ENCODE measurements at regions not wholly inside any gene's neighbourhood (a gene's known extent, or its start where the extent isn't known, plus 50 kb on each side); places are given as distances from the start of the nearest gene placed in this dataset.

- TF ChIP-seq, protein P1, sequence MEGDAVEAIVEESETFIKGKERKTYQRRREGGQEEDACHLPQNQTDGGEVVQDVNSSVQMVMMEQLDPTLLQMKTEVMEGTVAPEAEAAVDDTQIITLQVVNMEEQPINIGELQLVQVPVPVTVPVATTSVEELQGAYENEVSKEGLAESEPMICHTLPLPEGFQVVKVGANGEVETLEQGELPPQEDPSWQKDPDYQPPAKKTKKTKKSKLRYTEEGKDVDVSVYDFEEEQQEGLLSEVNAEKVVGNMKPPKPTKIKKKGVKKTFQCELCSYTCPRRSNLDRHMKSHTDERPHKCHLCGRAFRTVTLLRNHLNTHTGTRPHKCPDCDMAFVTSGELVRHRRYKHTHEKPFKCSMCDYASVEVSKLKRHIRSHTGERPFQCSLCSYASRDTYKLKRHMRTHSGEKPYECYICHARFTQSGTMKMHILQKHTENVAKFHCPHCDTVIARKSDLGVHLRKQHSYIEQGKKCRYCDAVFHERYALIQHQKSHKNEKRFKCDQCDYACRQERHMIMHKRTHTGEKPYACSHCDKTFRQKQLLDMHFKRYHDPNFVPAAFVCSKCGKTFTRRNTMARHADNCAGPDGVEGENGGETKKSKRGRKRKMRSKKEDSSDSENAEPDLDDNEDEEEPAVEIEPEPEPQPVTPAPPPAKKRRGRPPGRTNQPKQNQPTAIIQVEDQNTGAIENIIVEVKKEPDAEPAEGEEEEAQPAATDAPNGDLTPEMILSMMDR (conservative IDR thresholded peaks at IDR 0.05; ENCODE audit: low read depth, low read length), result no peak
- H3K4me3 ChIP-seq (ENCODE audit: low read depth, low read length), result no peak overlapping the region
- DNase-seq (ENCODE audit: low read depth), result no peak
Observed at GRCh38 chr16:77617553-77617952, 104.8 kb upstream of the NUDT7 start.

DNA sequence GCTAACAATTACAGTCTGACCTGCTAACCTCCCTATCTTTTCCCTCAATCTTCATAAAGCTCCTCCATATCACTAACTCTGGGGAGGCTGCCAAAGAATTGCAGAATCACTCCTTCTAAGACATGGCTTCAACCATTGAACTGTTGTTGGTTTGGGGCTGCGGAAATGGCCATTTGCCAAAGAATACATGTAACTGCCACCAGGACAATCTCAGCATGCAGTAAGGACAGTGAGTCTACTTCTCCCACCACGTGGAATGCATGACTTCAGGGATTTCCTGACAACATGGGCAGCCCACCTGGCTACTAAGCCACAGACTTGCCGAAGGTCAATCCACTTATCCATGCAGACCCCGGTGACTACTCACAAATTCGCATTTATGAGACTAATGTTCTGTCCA lies 104.3 kb upstream of the NUDT7 start:
- H3K4me3 ChIP-seq (ENCODE audit: low read depth, low read length), result no peak overlapping the region
- no peak for DNase-seq (ENCODE audit: low read depth)
- TF ChIP-seq, protein P1 (conservative IDR thresholded peaks at IDR 0.05; ENCODE audit: low read depth, low read length), result no peak

GRCh38 chr16:77618951-77619350 lies 103.4 kb upstream of the NUDT7 start:
- H3K4me3 ChIP-seq (ENCODE audit: low read depth, low read length), result no peak overlapping the region
- TF ChIP-seq, protein P1 (conservative IDR thresholded peaks at IDR 0.05; ENCODE audit: low read depth, low read length), result no peak
- DNase-seq (ENCODE audit: low read depth), result no peak

- H3K4me3 ChIP-seq (ENCODE audit: low read depth, low read length), result no peak overlapping the region
- no peak for DNase-seq (ENCODE audit: low read depth)
- TF ChIP-seq, protein P1 (conservative IDR thresholded peaks at IDR 0.05; ENCODE audit: low read depth, low read length), result no peak
Observed at GRCh38 chr16:77624085-77624484, 98.2 kb upstream of the NUDT7 start.

GRCh38 chr16:77636615-77637014 lies 85.7 kb upstream of the NUDT7 start:
- no peak for DNase-seq (ENCODE audit: low read depth)
- TF ChIP-seq, protein P1 (conservative IDR thresholded peaks at IDR 0.05; ENCODE audit: low read depth, low read length), result no peak
- H3K4me3 ChIP-seq (ENCODE audit: low read depth, low read length), result no peak overlapping the region

GRCh38 chr16:77637940-77638339 lies 84.4 kb upstream of the NUDT7 start:
- no peak overlapping the region for H3K4me3 ChIP-seq (ENCODE audit: low read depth, low read length)
- TF ChIP-seq, protein P1 (conservative IDR thresholded peaks at IDR 0.05; ENCODE audit: low read depth, low read length), result no peak
- no peak for DNase-seq (ENCODE audit: low read depth)

GRCh38 chr16:77643176-77643575 lies 79.1 kb upstream of the NUDT7 start:
- no peak for DNase-seq (ENCODE audit: low read depth)
- H3K4me3 ChIP-seq (ENCODE audit: low read depth, low read length), result no peak overlapping the region
- TF ChIP-seq, protein P1 (conservative IDR thresholded peaks at IDR 0.05; ENCODE audit: low read depth, low read length), result no peak

Data from epithelial cell of proximal tubule (primary cell).